ENCODE measurements at regions not wholly inside any gene's neighbourhood (a gene's known extent, or its start where the extent isn't known, plus 50 kb on each side); places are given as distances from the start of the nearest gene placed in this dataset.
"Not testable (repeated sequence)": the region's sequence is repeated elsewhere in the genome, so short reads cannot be mapped to it uniquely, and the experiment has no call there.

DNA sequence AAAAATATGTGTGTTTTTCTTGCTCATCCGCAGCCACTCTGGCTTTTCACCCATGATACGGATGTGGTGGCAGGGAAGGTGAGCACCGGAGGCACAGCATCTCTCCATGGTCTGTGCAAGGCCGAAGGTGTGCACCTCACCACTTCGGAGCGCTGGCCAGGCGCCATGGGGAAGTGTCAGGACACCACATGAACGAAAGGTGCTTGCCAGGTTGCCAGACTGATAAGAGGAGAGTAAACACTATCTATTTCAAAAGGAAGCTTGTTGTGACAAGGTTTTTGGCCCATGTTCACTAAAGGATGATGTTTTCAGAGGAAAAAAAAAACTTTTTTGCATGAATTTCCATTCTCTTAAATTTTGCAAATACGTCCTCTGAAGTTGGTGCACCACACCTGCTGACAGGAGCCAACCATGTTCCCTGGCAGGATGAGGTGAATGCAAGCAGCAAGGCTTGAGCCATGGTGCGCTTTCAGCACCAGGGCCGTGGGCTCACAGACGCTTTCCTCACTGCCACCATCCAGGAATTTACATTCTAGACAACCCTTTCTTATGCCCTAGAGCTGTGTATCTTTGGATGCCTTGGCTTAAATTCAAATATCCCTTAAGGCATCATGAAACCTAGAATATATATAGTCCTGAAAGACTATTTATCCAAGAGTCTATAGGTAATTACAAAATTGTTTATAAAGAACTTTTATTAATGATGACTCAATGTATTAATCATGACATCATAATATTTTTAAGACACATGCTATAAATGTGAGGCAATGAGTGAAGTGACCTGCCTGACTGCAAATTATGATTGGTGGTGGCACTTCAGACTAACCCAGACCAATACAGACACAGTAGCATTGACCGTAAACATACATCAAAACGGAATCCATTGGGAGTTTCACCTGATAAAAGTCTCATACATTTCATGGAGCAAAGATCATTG lies 234.5 kb downstream of the TFAP2A start:
- no peak for DNase-seq (ENCODE audit: low read depth)

DNA sequence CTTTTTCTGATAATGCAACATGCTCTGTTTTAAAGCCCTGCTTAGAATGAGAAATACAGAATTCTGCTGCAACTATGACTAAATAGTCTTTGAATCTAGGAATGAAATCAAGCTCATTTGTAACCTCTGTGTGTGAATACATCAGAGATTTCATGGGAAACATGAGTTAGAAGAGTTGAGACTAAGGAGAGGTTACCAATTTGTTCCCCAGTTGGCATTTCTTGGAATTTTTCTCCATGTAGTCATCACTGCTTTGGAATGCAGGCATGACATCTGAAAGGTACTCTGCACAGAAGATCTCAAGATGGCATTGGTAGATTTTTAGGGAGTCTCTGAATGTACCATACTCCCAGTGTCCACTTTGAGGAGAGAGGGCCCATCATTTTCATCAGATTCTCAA lies 237.2 kb downstream of the TFAP2A start:
- DNase-seq (ENCODE audit: low read depth) = peak; percentile 2

DNA sequence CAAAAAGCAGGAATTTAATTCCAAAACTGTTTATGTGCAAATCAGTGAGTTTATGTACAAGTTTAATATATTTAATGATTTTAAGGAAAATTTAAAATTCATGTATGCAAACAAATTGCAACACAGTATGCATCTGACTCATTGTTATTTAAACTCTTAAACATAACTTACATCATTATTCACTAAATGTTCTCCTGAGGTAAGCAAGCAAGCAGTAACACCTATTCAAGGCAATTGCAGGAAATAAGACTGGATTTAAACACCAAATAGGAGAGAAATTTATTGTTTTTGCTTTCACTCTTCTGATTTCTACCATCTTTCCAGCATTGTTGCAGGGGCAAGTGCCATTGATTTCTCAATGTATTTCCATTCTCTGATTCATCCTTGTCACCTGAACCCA lies 239.5 kb downstream of the TFAP2A start:
- peak; percentile 10 for DNase-seq (ENCODE audit: low read depth)

DNA sequence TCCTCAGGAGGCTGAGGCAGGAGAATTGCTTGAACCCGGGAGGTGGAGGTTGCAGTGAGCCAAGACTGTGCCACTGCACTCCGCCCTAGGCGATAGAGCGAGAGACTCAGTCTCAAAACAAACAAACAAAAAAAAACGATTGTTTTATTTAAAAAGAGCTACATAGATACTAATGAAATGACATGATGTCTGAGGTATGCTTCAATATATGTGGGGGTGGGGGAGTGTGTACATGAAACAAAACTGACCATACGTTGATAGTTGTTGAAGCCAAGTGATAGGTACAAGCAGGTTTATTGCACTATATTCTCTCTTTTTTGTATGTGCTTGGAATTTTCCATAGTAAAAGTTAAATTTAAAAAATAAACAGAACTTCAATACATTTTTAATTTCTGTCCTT lies 240.1 kb downstream of the TFAP2A start:
- no peak for DNase-seq (ENCODE audit: low read depth)

DNA sequence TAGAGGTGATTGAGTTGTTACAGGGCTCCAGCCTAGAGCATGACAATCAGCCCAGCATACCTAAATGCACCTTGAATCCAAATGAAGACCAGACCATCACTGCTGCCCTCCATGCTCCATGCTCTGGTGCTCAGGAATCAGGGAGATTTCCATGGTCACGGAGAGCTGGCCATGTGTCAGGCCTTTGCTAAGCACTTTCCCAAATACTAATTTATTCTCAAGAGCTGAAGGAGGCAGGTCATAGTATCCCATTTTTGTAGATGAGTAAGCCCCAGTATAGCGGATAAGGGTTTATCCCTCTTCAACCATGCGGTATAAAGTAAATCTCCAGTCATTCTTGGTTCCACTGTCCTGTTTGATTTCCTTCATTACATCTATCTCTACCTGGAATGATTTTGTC lies 240.8 kb downstream of the TFAP2A start:
- DNase-seq (ENCODE audit: low read depth) = no peak

DNA sequence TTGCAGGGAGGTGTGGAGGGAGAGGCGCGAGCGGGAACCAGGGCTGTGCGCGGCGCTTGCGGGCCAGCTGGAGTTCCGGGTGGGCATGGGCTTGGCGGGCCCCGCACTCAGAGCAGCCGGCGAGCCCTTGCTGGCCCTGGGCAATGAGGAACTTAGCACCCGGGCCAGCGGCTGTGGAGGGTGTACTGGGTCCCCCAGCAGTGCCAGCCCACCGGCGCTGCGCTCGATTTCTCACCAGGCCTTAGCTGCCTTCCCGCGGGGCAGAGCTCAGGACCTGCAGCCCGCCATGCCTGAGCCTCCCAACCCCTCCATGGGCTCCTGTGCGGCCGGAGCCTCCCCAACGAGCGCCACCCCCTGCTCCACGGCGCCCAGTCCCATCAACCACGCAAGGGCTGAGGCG lies 243.2 kb downstream of the TFAP2A start:
- not testable (repeated sequence) for DNase-seq (ENCODE audit: low read depth)

DNA sequence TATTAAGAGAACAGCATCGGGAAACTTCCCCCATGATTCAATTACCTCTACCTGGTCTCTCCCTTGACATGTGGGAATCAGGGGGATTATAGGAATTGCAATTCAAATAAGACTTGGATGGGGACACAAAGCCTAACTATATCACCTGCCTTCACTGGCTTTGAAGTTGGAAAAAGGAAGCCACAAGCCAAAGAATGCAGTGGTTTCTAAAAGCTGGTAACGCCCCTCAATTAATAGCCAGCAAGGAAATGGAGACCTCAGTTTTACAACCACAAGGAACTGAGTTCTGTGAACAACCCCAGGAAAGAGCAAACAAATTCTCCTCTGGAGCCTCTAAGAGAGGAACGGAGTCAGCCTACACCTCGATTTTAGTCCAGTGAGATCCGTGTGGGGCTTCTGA lies 244.1 kb downstream of the TFAP2A start:
- no peak for DNase-seq (ENCODE audit: low read depth)

DNA sequence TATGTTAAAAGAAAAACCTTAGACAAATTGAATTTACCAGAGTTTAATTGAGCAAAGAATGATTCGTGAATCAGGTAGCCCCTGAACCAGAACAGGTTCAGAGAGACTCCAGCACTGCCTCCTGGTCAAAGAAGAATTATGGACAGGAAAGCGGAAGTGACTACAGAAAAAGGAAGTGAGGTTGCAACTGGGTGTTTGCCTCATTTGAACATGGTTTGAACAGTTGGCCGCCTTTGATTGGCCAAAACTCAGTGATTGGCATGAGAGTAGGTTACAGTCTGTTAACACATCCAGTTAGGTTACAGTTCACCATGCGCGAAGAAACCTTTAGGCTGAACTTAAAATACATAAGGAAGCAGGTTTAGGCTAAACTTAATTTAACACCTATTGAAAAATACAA lies 248.8 kb downstream of the TFAP2A start:
- no peak for DNase-seq (ENCODE audit: low read depth)

DNA sequence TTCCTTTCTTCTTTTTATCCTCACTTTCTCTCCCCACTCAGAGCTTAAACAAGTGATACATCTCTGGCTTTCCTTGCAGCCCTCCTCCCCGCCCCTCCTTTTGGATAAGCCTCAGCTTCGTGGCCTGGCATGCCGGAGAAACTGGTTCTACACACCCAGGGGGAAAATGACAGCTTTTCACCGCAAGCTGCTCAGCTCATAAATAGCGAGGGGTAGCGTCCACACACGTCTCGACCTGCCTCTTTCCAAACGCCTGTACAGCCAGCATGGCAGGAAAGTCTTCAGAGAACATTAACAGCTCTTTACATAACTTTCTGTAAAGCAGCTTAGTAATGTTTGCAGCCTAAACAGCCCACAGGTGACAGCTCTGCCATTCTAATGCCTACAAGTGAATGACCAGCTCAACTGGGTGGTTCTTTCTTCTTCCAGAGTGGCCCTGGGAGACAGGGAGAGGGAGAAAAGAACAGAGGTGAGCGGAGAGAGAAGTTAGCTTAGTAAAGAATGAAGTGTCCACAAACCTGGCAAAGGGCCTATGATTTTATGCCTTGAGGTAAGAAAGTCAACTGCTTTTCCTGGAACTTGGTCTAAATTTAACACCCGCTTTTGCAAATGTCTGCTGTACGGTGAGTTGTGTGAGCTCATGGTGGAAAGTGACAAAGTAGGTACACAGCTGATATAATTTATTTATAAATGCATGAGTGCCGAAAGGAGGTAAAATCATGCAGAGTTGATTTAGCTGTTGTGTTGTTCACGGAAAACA lies 251.5 kb downstream of the TFAP2A start:
- DNase-seq (ENCODE audit: low read depth) = no peak

DNA sequence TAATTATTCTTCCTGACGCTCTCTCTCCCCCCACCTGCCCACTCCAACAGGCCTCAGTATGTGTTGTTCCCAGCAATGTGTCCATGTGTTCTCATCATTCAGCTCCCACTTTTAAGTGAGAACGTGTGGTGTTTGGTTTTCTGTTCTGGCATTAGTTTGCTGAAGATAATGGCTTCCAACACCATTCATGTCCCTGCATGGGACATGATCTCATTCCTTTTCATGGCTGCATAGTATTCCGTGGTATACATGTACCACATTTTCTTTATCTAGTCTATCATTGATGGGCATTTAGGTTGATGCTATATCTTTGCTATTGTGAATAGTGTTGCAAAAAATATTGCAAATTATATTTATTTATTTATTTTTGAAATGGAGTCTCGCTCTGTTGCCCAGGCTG lies 258.0 kb downstream of the TFAP2A start:
- no peak for DNase-seq (ENCODE audit: low read depth)

DNA sequence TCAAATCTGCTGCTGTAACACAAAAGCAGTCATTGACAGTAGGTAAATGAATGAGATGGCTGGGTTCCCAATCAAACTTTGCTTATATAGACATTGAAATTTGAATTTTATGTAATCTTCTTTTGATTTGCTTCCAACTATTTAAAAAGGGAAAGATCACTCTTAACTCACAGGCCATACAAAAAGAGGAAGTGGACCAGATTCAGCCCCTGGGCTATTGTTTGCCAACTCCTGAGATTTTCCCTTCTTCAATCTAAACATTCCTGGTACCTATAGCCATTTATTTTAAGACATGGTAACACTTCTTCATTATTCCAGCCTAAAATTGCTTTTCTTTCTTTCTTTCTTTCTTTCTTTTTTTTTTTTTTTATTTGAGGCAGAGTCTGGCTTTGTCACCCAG lies 260.6 kb downstream of the TFAP2A start:
- DNase-seq (ENCODE audit: low read depth) = no peak

DNA sequence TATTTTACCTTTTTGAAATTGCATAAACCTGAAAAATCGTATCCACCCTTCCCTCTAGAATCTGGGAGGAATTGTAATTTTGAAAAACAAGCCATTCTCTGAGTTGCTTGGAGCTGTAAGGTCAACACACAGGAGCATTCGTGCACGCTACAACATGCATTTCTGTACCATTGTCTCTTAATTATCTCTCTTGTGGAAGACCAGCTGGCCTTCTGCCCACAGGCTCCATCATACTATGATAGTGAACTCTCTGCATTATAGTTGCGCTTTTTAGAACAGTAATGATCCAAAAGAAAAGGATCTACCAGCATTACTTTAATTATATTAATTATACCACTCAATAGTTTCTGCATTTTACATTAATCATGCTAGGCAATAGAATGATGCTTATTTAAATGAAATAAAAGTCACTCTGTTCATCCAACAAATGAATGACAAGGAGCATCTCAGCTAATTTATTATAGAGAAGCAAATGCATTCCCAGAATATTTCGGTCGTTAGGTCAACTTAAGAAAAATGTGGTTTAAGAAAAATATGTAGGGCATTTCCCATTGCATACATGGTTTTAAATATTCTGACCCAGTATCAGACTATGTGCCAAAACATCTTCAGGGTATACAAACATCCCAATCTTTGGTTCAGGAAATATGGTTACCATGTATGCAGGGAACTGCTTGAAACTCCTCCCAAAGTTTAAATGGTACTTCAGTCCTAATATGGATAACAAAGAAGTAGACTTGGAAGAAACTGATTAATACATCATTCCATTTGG lies 263.5 kb downstream of the TFAP2A start:
- peak; percentile 79 for DNase-seq (ENCODE audit: low read depth)

DNA sequence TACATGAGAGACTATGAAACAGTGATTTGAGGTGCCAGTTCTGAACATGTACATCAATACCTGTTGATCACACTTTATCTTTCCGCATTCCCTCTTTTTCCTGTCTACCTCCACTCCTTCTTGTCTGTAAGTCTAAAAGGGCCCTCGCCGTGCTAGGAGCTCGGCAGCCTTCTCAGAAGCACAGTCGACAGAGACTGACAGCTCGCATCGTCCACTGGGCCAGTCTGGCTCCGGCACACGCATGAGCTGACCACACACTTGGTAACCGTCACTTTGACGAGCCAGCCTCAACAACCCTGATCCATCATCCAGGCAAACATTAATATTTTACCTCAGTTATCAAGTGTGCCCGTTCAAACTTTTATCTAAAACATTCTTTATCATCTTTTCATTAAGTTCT lies 265.3 kb downstream of the TFAP2A start:
- DNase-seq (ENCODE audit: low read depth) = no peak

DNA sequence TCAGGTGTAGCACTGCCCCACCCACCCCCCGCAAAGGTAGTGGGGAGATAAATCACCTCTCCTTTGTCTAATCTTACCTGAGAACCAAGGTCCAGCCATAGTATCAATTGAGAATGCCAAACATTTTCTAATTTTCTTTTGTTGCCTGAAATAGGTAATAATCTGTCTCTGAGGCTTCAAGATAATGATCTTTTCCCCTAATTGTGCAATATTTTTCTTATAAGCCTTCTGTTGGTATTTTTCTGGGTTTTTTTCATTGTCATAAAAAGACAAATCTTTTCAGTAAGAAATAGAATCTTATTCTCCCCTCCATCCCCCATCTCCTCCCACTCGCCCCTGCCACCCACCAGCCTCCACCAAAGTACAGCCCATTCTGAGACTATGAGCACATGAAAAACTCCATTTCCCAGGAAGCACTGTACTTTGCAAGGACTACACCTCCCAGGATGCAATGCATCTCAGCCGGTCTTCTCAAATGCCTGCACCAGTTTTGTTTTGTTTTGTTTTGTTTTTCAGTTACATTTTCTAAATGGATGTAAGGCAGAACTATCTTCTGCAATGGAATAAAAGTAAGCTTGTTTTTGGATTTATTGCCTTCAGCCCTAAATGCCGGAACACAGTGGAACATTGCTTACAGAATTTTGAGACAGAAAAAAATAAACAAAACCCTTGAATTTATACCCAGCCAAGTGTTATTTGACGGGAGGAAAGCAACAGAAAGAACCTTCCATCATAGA lies 268.0 kb downstream of the TFAP2A start:
- peak; percentile 77 for DNase-seq (ENCODE audit: low read depth)

DNA sequence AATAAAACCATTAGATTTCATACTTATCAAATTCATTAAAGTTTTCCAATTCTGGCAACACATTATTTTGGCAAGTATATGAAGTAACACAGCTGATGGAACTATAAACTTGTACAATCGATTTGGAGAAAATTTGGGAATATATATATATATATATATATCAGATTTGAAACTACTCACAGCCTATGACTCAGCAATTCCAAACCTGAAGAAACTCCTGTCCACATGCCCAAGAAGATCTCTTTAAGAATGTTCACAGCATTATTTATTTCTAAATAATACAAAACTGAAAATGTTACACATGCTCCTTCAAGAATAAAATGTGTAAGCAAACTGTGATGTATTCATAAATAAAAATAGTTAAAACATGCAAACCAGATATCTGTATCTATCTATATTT lies 270.1 kb downstream of the TFAP2A start:
- peak; percentile 54 for DNase-seq (ENCODE audit: low read depth)

DNA sequence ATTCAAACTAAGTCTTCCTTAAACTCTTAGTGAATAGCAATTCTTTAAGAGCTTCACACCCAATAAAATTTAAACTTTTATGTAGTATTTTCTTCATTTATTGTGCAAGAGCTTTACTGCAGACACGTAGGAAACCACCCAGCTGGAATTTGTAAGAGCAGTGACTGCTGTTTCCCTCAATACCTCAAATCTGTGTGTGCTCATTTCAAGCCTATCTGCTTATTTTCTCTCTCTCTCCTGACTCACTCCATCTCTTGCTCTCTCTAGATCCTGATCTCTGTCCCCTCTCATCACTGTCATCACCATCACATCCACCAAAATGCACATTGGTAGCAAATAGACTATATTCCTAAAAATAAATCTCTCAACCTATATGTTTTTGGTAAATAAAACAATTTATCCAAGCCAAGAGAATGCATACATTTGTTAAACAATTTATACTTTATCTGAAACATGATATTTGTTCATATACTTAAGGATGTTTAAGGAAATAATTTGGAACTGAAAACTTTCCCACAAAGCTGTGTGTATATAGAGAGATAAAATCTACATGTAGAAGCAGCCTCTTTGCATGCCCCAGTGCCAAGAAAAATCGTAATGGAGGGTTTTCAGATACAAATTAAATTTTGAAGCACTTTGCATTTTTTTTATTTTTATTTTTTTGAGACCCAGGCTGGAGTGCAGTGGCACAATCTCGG lies 273.0 kb downstream of the TFAP2A start:
- DNase-seq (ENCODE audit: low read depth) = peak; percentile 84

DNA sequence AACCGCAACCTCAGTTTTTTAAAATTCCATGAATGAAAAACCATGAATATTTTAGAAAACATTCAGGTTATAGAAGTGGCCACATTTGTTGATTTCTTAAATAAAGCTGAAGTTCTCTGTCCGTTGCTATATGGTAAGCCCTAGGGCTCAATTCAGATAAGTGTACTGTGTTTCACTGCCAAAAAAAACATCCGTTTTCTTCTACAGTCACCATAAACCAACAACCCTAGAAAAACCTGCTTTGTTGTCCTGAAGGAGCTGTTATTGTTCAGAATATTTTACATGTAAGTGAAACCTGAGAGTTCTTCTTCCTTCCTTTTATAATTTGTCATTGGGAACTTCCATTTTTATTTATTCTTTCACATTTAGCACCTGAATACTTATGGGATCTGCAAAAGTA lies 274.1 kb downstream of the TFAP2A start:
- peak; percentile 72 for DNase-seq (ENCODE audit: low read depth)

DNA sequence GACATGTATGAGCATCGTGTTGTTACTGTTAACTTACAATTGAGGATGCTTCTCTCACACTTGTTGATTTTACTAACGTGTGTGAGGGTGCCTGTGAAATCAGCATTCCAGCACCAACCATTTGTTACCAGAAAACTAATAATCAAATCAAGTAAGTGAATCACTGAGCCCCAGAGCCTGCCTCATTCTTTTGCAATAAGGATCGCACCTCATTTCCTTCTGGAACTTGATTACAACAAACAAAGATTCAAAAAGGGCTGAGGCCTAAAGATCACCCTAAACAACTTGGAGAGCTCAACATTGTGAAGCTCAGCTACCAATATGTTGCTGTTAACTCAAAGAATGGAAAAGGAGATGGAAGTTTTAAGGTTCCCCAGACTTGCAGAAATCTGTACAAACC lies 274.7 kb downstream of the TFAP2A start:
- peak; percentile 19 for DNase-seq (ENCODE audit: low read depth)

DNA sequence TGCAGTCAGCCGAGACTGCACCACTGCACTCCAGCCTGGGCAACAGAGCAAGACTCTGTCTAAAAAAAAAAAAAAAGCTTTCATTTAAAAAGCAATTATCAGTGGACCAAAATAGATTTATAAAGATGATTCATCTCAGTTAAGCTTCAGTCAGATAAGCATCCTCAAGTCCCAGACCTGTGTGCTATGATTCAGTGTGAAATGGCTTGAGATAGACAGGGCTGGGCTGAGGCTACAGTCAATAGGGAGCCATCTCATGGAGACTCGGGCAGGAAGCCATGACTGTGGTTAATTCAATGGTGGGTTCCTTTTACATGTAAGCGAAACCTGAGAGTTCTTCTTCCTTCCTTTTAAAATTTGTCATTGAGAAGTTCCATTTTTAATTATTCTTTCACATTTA lies 276.0 kb downstream of the TFAP2A start:
- DNase-seq (ENCODE audit: low read depth) = peak; percentile 91

DNA sequence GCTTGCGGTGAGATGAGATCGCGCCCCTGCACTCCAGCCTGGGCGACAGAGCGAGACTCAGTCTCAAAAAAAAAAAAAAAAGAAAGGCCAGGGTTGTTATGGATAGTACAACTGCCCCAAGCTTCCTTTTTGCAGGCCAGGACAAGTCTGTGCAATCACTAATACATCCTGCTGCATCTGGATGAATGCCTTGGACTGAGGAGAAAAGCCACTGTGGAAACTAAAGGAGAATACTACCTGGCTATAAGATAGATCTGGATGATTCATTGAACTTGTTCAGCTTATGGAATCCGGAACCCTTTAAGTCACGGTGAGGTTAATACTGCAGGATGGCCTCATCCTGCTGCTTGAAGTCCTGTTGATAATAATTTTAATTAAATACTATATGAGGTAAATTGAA lies 278.2 kb downstream of the TFAP2A start:
- no peak for DNase-seq (ENCODE audit: low read depth)

DNA sequence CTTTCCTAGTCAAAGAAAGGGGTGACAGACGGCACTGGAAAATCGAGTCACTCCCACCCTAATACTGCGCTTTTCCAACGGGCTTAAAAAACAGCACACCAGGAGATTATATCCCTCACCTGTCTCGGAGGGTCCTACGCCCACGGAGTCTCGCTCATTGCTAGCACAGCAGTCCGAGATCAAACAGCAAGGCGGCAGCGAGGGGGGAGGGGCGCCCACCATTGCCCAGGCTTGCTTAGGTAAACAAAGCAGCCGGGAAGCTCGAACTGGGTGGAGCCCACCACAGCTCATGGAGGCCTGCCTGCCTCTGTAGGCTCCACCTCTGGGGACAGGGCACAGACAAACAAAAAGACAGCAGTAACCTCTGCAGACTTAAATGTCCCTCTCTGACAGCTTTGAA lies 280.7 kb downstream of the TFAP2A start:
- not testable (repeated sequence) for DNase-seq (ENCODE audit: low read depth)

Measured in iris pigment epithelial cell (primary cell).